GM23338 (cell line): ENCODE measurements at regions not wholly inside any gene's neighbourhood (a gene's known extent, or its start where the extent isn't known, plus 50 kb on each side); places are given as distances from the start of the nearest gene placed in this dataset.

Source experiments
- ATAC-seq: fragments of 200-7000 bp; cut with Tn5 transposase; 3 replicates; pipeline ENCODE4 v1.9.1; 2020
- DNase-seq: peaks from one replicate; pipeline ENCODE4 v3.0.0-alpha.2; 2015; ENCODE audit warnings: low spot score
- H2AFZ ChIP-seq: fragments of 200-600 bp; sonication (generic); 2 replicates; pipeline ENCODE4 v1.8.0; 2016; ENCODE audit warnings: antibody characterized with exemption, mild to moderate bottlenecking, moderate library complexity
- H3F3A ChIP-seq: fragments of 200-600 bp; sonication (generic); replicated peaks from 2 replicates; pipeline ENCODE4 v1.8.0; 2017; ENCODE audit warnings: antibody characterized with exemption, mixed run types, low read depth
- H3K27ac ChIP-seq: fragments of 200-600 bp; sonication (generic); 2 replicates; pipeline ENCODE4 v1.6.1; 2016; ENCODE audit warnings: low read depth
- H3K27me3 ChIP-seq: fragments of 200-600 bp; sonication (generic); 2 replicates; pipeline ENCODE4 v1.8.0; 2016; ENCODE audit warnings: mild to moderate bottlenecking, mixed run types, moderate library complexity; ENCODE audit not compliant: insufficient read depth
- H3K36me3 ChIP-seq: fragments of 200-600 bp; sonication (generic); 2 replicates; pipeline ENCODE4 v1.8.0; 2016; ENCODE audit warnings: mild to moderate bottlenecking; ENCODE audit not compliant: insufficient read depth
- H3K4me1 ChIP-seq: fragments of 200-600 bp; sonication (generic); 2 replicates; pipeline ENCODE4 v1.8.0; 2016; ENCODE audit warnings: mild to moderate bottlenecking, moderate library complexity; ENCODE audit not compliant: insufficient read depth
- H3K4me2 ChIP-seq: fragments of 200-600 bp; sonication (generic); 2 replicates; pipeline ENCODE4 v1.7.1; 2017; ENCODE audit warnings: mixed run types
- H3K4me3 ChIP-seq: fragments of 200-600 bp; sonication (generic); 2 replicates; pipeline ENCODE4 v1.6.1; 2016; ENCODE audit warnings: mixed run types
- H3K79me2 ChIP-seq: fragments of 200-600 bp; sonication (generic); replicated peaks from 2 replicates; pipeline ENCODE4 v1.8.0; 2017; ENCODE audit warnings: mild to moderate bottlenecking; ENCODE audit not compliant: insufficient read depth
- H3K9me2 ChIP-seq: fragments of 200-600 bp; sonication (generic); 2 replicates; pipeline ENCODE4 v1.8.0; 2017; ENCODE audit not compliant: insufficient read depth
- H4K20me1 ChIP-seq: fragments of 200-600 bp; sonication (generic); replicated peaks from 2 replicates; pipeline ENCODE4 v1.8.0; 2017; ENCODE audit warnings: mild to moderate bottlenecking; ENCODE audit not compliant: insufficient read depth
- H3K27ac Mint-ChIP-seq: 2 replicates; pipeline ENCODE4 v1.8.0; 2020; ENCODE audit warnings: inconsistent platforms, mild to moderate bottlenecking, moderate library complexity, mixed read lengths
- H3K27me3 Mint-ChIP-seq: 3 replicates; pipeline ENCODE4 v1.8.0; 2022; ENCODE audit warnings: low read depth, mild to moderate bottlenecking, moderate library complexity, mixed read lengths, inconsistent platforms; ENCODE audit not compliant: insufficient read depth, poor library complexity
- H3K36me3 Mint-ChIP-seq: 3 replicates; pipeline ENCODE4 v1.8.0; 2021; ENCODE audit warnings: low read depth, mild to moderate bottlenecking, inconsistent platforms, moderate library complexity, mixed read lengths
- H3K4me1 Mint-ChIP-seq: 3 replicates; pipeline ENCODE4 v1.8.0; 2020; ENCODE audit warnings: mild to moderate bottlenecking, inconsistent platforms, mixed read lengths
- H3K4me3 Mint-ChIP-seq: 3 replicates; pipeline ENCODE4 v1.8.0; 2021; ENCODE audit warnings: moderate library complexity, mild to moderate bottlenecking, inconsistent platforms, mixed read lengths
- H3K9me3 Mint-ChIP-seq: 3 replicates; pipeline ENCODE4 v1.8.0; 2020; ENCODE audit warnings: moderate library complexity, mild to moderate bottlenecking, inconsistent platforms, mixed read lengths
- CREB1 ChIP-seq: fragments of 250-450 bp; sonication (Bioruptor Pico); IDR thresholded peaks from 2 replicates; pipeline ENCODE4 v1.5.0; 2020; ENCODE audit warnings: low read depth, mild to moderate bottlenecking, moderate library complexity
- EZH2 ChIP-seq: fragments of 200-600 bp; sonication (generic); IDR thresholded peaks from one replicate; pipeline ENCODE4 v1.8.0; 2017; ENCODE audit warnings: antibody characterized with exemption, mild to moderate bottlenecking, low read depth; ENCODE audit not compliant: unreplicated experiment
- EZH2phosphoT487 ChIP-seq: fragments of 200-600 bp; sonication (generic); IDR thresholded peaks from one replicate; pipeline ENCODE4 v1.8.1; 2018; ENCODE audit warnings: antibody characterized with exemption; ENCODE audit not compliant: unreplicated experiment
- JUNB ChIP-seq: IDR thresholded peaks from one replicate; pipeline ENCODE4 v1.6.1; 2016; ENCODE audit warnings: antibody characterized with exemption; ENCODE audit not compliant: unreplicated experiment
- NANOG ChIP-seq: IDR thresholded peaks from 2 replicates; pipeline ENCODE4 v1.6.1; 2016; ENCODE audit warnings: antibody characterized with exemption, borderline replicate concordance
- POLR2AphosphoS5 ChIP-seq: IDR thresholded peaks from 2 replicates; pipeline ENCODE4 v1.6.1; 2016; ENCODE audit warnings: antibody characterized with exemption, low read depth
- STAT1 ChIP-seq: IDR thresholded peaks from one replicate; pipeline ENCODE4 v1.6.1; 2016; ENCODE audit warnings: antibody characterized with exemption; ENCODE audit not compliant: unreplicated experiment
- ZNF114 ChIP-seq: fragments of 250-450 bp; sonication (Bioruptor Pico); IDR thresholded peaks from 2 replicates; pipeline ENCODE4 v1.5.0; 2020; ENCODE audit warnings: mild to moderate bottlenecking, moderate library complexity
- ZNF331 ChIP-seq: fragments of 250-450 bp; sonication (Bioruptor Pico); IDR thresholded peaks from 2 replicates; pipeline ENCODE4 v1.5.0; 2020; ENCODE audit warnings: low read depth, mild to moderate bottlenecking, moderate library complexity
- TF ChIP-seq, protein P1 (sequence below): fragments of 250-450 bp; sonication (Bioruptor Pico); IDR thresholded peaks from 2 replicates; pipeline ENCODE4 v1.5.0; 2020; ENCODE audit warnings: mild to moderate bottlenecking, moderate library complexity
- TF ChIP-seq, protein P2 (sequence below): IDR thresholded peaks from one replicate; pipeline ENCODE4 v1.6.1; 2018; ENCODE audit warnings: antibody characterized with exemption; ENCODE audit not compliant: unreplicated experiment
- TF ChIP-seq, protein P3 (sequence below): IDR thresholded peaks from 2 replicates; pipeline ENCODE4 v1.6.1; 2016; ENCODE audit warnings: antibody characterized with exemption
- TF ChIP-seq, protein P4 (sequence below), 2 experiments: fragments of 200-600 bp in 1 of 2; sonication (generic) in 1 of 2; conservative IDR thresholded peaks; 2 replicates each; pipeline versions ENCODE4 v1.5.1 to v1.6.1; 2016 to 2017; ENCODE audit warnings: antibody characterized with exemption in 2 of 2, low read depth in 2 of 2, mild to moderate bottlenecking in 2 of 2, moderate library complexity in 1 of 2

DNA sequence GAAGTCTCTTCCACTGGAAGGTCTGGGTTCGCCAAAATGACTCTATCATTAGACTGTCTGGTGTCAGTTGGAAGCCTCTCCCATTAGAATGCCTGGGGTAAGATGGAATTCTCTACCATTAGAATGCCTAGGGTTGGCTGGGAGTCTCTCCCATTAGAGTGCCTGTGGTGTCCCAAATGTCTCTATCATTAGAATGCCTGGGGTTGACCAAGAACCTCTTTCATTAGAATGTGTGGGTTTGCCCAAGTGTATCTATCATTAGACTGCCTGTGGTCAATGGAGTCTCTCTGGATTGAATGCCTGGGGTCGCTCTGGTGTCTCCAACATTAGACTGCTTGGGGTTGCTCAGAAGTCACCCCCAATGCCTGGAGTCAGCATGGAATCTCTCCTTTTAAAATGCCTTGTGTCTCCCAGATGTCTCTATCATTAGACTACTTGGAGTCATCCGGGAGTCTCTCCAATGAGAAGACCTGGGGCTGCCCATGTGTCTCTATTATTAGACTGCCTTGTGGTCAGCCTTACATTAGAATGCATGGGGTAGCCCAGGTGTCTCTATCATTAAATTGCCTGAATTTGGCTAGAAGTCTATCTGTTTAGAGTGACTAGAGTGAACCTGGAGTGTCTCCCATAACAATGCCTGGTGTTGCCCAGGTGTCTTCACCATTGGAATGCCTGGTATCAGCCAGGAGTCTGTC is 1518.4 kb downstream of the UQCRFS1 start:
- H3K4me2 ChIP-seq: no peak overlapping the region
- no peaks in the 10 kb centered on the region for H3K79me2 ChIP-seq
- DNase-seq (no peak), ATAC-seq (no peak)
- no peaks in the 10 kb centered on the region for H3K27me3 ChIP-seq
- TF ChIP-seq EZH2phosphoT487: no peak
- TF ChIP-seq NANOG: no peak
- TF ChIP-seq CREB1 (CRISPR knock-in tag): no peak
- TF ChIP-seq, protein P1, sequence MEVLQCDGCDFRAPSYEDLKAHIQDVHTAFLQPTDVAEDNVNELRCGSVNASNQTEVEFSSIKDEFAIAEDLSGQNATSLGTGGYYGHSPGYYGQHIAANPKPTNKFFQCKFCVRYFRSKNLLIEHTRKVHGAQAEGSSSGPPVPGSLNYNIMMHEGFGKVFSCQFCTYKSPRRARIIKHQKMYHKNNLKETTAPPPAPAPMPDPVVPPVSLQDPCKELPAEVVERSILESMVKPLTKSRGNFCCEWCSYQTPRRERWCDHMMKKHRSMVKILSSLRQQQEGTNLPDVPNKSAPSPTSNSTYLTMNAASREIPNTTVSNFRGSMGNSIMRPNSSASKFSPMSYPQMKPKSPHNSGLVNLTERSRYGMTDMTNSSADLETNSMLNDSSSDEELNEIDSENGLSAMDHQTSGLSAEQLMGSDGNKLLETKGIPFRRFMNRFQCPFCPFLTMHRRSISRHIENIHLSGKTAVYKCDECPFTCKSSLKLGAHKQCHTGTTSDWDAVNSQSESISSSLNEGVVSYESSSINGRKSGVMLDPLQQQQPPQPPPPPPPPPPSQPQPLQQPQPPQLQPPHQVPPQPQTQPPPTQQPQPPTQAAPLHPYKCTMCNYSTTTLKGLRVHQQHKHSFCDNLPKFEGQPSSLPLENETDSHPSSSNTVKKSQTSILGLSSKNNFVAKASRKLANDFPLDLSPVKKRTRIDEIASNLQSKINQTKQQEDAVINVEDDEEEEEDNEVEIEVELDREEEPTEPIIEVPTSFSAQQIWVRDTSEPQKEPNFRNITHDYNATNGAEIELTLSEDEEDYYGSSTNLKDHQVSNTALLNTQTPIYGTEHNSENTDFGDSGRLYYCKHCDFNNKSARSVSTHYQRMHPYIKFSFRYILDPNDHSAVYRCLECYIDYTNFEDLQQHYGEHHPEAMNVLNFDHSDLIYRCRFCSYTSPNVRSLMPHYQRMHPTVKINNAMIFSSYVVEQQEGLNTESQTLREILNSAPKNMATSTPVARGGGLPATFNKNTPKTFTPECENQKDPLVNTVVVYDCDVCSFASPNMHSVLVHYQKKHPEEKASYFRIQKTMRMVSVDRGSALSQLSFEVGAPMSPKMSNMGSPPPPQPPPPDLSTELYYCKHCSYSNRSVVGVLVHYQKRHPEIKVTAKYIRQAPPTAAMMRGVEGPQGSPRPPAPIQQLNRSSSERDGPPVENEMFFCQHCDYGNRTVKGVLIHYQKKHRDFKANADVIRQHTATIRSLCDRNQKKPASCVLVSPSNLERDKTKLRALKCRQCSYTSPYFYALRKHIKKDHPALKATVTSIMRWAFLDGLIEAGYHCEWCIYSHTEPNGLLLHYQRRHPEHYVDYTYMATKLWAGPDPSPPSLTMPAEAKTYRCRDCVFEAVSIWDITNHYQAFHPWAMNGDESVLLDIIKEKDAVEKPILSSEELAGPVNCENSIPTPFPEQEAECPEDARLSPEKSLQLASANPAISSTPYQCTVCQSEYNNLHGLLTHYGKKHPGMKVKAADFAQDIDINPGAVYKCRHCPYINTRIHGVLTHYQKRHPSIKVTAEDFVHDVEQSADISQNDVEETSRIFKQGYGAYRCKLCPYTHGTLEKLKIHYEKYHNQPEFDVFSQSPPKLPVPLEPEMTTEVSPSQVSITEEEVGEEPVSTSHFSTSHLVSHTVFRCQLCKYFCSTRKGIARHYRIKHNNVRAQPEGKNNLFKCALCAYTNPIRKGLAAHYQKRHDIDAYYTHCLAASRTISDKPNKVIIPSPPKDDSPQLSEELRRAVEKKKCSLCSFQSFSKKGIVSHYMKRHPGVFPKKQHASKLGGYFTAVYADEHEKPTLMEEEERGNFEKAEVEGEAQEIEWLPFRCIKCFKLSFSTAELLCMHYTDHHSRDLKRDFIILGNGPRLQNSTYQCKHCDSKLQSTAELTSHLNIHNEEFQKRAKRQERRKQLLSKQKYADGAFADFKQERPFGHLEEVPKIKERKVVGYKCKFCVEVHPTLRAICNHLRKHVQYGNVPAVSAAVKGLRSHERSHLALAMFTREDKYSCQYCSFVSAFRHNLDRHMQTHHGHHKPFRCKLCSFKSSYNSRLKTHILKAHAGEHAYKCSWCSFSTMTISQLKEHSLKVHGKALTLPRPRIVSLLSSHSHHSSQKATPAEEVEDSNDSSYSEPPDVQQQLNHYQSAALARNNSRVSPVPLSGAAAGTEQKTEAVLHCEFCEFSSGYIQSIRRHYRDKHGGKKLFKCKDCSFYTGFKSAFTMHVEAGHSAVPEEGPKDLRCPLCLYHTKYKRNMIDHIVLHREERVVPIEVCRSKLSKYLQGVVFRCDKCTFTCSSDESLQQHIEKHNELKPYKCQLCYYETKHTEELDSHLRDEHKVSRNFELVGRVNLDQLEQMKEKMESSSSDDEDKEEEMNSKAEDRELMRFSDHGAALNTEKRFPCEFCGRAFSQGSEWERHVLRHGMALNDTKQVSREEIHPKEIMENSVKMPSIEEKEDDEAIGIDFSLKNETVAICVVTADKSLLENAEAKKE (CRISPR knock-in tag): no peak
- TF ChIP-seq, protein P2, sequence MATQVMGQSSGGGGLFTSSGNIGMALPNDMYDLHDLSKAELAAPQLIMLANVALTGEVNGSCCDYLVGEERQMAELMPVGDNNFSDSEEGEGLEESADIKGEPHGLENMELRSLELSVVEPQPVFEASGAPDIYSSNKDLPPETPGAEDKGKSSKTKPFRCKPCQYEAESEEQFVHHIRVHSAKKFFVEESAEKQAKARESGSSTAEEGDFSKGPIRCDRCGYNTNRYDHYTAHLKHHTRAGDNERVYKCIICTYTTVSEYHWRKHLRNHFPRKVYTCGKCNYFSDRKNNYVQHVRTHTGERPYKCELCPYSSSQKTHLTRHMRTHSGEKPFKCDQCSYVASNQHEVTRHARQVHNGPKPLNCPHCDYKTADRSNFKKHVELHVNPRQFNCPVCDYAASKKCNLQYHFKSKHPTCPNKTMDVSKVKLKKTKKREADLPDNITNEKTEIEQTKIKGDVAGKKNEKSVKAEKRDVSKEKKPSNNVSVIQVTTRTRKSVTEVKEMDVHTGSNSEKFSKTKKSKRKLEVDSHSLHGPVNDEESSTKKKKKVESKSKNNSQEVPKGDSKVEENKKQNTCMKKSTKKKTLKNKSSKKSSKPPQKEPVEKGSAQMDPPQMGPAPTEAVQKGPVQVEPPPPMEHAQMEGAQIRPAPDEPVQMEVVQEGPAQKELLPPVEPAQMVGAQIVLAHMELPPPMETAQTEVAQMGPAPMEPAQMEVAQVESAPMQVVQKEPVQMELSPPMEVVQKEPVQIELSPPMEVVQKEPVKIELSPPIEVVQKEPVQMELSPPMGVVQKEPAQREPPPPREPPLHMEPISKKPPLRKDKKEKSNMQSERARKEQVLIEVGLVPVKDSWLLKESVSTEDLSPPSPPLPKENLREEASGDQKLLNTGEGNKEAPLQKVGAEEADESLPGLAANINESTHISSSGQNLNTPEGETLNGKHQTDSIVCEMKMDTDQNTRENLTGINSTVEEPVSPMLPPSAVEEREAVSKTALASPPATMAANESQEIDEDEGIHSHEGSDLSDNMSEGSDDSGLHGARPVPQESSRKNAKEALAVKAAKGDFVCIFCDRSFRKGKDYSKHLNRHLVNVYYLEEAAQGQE: no peak
- TF ChIP-seq ZNF331: no peak
- TF ChIP-seq STAT1: no peak
- TF ChIP-seq JUNB: no peak
- TF ChIP-seq EZH2: no peak
- TF ChIP-seq POLR2AphosphoS5: no peak
- TF ChIP-seq ZNF114 (CRISPR knock-in tag): no peak
- TF ChIP-seq, protein P3, sequence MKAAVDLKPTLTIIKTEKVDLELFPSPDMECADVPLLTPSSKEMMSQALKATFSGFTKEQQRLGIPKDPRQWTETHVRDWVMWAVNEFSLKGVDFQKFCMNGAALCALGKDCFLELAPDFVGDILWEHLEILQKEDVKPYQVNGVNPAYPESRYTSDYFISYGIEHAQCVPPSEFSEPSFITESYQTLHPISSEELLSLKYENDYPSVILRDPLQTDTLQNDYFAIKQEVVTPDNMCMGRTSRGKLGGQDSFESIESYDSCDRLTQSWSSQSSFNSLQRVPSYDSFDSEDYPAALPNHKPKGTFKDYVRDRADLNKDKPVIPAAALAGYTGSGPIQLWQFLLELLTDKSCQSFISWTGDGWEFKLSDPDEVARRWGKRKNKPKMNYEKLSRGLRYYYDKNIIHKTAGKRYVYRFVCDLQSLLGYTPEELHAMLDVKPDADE: no peak
- TF ChIP-seq, protein P4, sequence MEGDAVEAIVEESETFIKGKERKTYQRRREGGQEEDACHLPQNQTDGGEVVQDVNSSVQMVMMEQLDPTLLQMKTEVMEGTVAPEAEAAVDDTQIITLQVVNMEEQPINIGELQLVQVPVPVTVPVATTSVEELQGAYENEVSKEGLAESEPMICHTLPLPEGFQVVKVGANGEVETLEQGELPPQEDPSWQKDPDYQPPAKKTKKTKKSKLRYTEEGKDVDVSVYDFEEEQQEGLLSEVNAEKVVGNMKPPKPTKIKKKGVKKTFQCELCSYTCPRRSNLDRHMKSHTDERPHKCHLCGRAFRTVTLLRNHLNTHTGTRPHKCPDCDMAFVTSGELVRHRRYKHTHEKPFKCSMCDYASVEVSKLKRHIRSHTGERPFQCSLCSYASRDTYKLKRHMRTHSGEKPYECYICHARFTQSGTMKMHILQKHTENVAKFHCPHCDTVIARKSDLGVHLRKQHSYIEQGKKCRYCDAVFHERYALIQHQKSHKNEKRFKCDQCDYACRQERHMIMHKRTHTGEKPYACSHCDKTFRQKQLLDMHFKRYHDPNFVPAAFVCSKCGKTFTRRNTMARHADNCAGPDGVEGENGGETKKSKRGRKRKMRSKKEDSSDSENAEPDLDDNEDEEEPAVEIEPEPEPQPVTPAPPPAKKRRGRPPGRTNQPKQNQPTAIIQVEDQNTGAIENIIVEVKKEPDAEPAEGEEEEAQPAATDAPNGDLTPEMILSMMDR (conservative IDR thresholded peaks at IDR 0.05; ENCODE audit: low read depth in 2 of 2): no peak
- H3K4me1 ChIP-seq: no peaks in the 10 kb centered on the region
- no peak overlapping the region for H3K27ac Mint-ChIP-seq
- H3K36me3 ChIP-seq: no peaks in the 10 kb centered on the region
- no peak overlapping the region for H3K4me3 ChIP-seq
- H3K9me3 Mint-ChIP-seq: peaks cover 97% of the 10 kb centered on the region
- peaks cover 8% of the 10 kb centered on the region for H3K27me3 Mint-ChIP-seq
- H3K4me3 Mint-ChIP-seq: no peak overlapping the region
- no peaks in the 10 kb centered on the region for H3K4me1 Mint-ChIP-seq
- no peaks in the 10 kb centered on the region for H3F3A ChIP-seq
- H3K9me2 ChIP-seq: no peaks in the 10 kb centered on the region
- no peak overlapping the region for H2AFZ ChIP-seq
- H3K27ac ChIP-seq: no peak overlapping the region
- H3K36me3 Mint-ChIP-seq: peaks cover 62% of the 10 kb centered on the region
- H4K20me1 ChIP-seq: no peaks in the 10 kb centered on the region
